ENCODE measurements at regions not wholly inside any gene's neighbourhood (a gene's known extent, or its start where the extent isn't known, plus 50 kb on each side); places are given as distances from the start of the nearest gene placed in this dataset.

GRCh38 chr14:97217111-97217885 lies 420.1 kb downstream of the VRK1 start:
- TF ChIP-seq SMC3 (IDR thresholded peaks at IDR 0.05; ENCODE audit: low read depth, low read length) (no peak), CTCF (IDR thresholded peaks at IDR 0.05) (no peak), MEF2A (IDR thresholded peaks at IDR 0.05; ENCODE audit: borderline replicate concordance, low read depth) (no peak), EP300 (IDR thresholded peaks at IDR 0.05; ENCODE audit: borderline replicate concordance in 1 of 2, low read depth in 1 of 2, low read length in 1 of 2) (no peak), SIN3A (IDR thresholded peaks at IDR 0.05; ENCODE audit: borderline replicate concordance, low read depth, low read length) (no peak), POLR2AphosphoS5 (IDR thresholded peaks at IDR 0.05; ENCODE audit: low read depth, low read length) (no peak), JUND (IDR thresholded peaks at IDR 0.05) (no peak), USF1 (IDR thresholded peaks at IDR 0.05; ENCODE audit: borderline replicate concordance, low read depth) (no peak)

Measured in SK-N-SH (cell line).